ENCODE measurements at regions not wholly inside any gene's neighbourhood (a gene's known extent, or its start where the extent isn't known, plus 50 kb on each side); places are given as distances from the start of the nearest gene placed in this dataset.

DNA sequence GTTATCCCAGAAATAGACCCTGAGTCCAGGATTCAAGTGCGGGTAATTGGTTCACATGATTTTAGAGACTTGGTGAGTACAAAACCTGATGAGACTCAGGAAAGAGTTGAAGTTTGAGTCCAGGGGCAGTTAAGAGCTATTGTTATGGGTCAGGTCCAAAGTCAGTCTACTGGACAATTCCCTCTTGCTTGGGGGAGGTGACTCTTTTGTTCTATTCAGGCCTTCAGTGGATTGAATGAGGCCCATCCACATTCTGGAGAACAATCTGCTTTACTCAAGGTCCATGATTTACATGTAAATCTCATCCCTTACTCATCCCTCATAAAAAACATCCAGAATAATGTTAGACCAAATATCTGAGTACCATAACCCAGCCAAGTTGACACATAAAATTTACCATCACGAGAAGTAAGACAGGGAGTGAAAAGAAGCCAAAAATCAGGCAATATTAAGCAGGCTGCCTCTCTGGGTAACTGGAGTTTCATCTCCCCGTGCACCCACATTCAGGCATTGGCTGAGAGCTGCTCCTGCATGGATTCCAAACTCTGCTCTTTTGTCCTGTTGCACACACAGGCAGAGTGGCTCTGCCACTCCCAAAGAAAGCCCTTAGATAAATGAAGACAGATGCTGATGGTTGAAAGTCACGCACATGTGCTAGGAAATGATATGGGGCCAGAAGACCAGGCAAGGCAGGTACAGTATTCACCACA lies 156.0 kb upstream of the SALL1 start:
- TF ChIP-seq, protein P1, sequence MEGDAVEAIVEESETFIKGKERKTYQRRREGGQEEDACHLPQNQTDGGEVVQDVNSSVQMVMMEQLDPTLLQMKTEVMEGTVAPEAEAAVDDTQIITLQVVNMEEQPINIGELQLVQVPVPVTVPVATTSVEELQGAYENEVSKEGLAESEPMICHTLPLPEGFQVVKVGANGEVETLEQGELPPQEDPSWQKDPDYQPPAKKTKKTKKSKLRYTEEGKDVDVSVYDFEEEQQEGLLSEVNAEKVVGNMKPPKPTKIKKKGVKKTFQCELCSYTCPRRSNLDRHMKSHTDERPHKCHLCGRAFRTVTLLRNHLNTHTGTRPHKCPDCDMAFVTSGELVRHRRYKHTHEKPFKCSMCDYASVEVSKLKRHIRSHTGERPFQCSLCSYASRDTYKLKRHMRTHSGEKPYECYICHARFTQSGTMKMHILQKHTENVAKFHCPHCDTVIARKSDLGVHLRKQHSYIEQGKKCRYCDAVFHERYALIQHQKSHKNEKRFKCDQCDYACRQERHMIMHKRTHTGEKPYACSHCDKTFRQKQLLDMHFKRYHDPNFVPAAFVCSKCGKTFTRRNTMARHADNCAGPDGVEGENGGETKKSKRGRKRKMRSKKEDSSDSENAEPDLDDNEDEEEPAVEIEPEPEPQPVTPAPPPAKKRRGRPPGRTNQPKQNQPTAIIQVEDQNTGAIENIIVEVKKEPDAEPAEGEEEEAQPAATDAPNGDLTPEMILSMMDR (conservative IDR thresholded peaks at IDR 0.05; ENCODE audit: low read length): no peak
- TF ChIP-seq EZH2phosphoT487 (IDR thresholded peaks at IDR 0.05; ENCODE audit: borderline replicate concordance, low read depth, low read length): no peak

Measured in OCI-LY7 (cell line).